IMR-90 (cell line): ENCODE measurements at regions not wholly inside any gene's neighbourhood (a gene's known extent, or its start where the extent isn't known, plus 50 kb on each side); places are given as distances from the start of the nearest gene placed in this dataset.
"Not testable (repeated sequence)": the region's sequence is repeated elsewhere in the genome, so short reads cannot be mapped to it uniquely, and the experiment has no call there.

Experiments
- CEBPB ChIP-seq: IDR thresholded peaks from 2 replicates; pipeline ENCODE4 v1.6.1; 2012; ENCODE audit warnings: low read depth, low read length, improper control_type of control experiment
- CTCF ChIP-seq: conservative IDR thresholded peaks from 2 replicates; pipeline ENCODE4 v1.5.1; 2012; ENCODE audit warnings: mild to moderate bottlenecking, low read depth, low read length, improper control_type of control experiment
- NFE2L2 ChIP-seq: fragments of 150-350 bp; IDR thresholded peaks from 2 replicates; pipeline ENCODE4 v1.6.1; 2016; ENCODE audit warnings: low read depth, mild to moderate bottlenecking, low read length
- POLR2A ChIP-seq: IDR thresholded peaks from 2 replicates; pipeline ENCODE4 v1.6.1; 2012; ENCODE audit warnings: mild to moderate bottlenecking, low read depth, low read length
- RAD21 ChIP-seq: IDR thresholded peaks from 2 replicates; pipeline ENCODE4 v1.6.1; 2012; ENCODE audit warnings: low read length, improper control_type of control experiment
- RFX5 ChIP-seq: IDR thresholded peaks from 2 replicates; pipeline ENCODE4 v1.8.0; 2012; ENCODE audit warnings: low read depth, mild to moderate bottlenecking, low read length, moderate library complexity
- SMC3 ChIP-seq: fragments of 150-350 bp; IDR thresholded peaks from 2 replicates; pipeline ENCODE4 v1.6.1; 2016; ENCODE audit warnings: low read depth, mild to moderate bottlenecking, antibody characterized with exemption, low read length, moderate library complexity
- USF2 ChIP-seq: fragments of 150-350 bp; IDR thresholded peaks from 2 replicates; pipeline ENCODE4 v1.6.1; 2017; ENCODE audit warnings: mild to moderate bottlenecking, antibody characterized with exemption, low read length, low read depth

DNA sequence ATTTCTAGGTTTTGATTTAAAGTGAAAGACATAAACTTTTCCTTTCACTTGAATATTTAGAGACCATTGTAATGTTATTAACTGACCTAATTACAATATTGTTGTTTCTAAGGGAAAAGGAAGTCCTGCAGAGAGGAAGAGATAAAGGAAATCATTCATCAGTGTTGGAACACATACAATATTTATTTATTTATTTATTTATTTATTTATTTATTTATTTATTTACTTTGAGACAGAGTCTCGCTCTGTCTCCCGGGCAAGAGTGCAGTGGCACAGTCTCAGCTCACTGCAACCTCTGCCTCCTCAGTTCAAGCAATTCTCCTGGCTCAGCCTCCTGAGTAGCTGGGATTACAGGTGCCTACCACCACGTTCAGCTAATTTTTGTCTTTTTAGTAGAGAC is 668.6 kb upstream of the NEGR1 start:
- TF ChIP-seq CTCF, RAD21, CEBPB, USF2, POLR2A, RFX5, SMC3, NFE2L2: not testable (repeated sequence)
